NAMALWA (cell line): ENCODE measurements at regions not wholly inside any gene's neighbourhood (a gene's known extent, or its start where the extent isn't known, plus 50 kb on each side); places are given as distances from the start of the nearest gene placed in this dataset.
A peak's percentile ranks its signal among the peaks of the same experiment; 100 is the strongest.

ENCODE experiments used
- DNase-seq: peaks from one replicate; pipeline ENCODE4 v3.0.0-alpha.2; 2015; ENCODE audit warnings: low spot score

- no peak for DNase-seq
Observed at GRCh38 chr12:45549337-45549902, 180.1 kb upstream of the ARID2 start.

GRCh38 chr12:45553204-45553603, 176.3 kb upstream of the ARID2 start:
- DNase-seq, result no peak

GRCh38 chr12:45557016-45557415, 172.5 kb upstream of the ARID2 start:
- DNase-seq, result no peak

GRCh38 chr12:45558353-45558752, 171.2 kb upstream of the ARID2 start:
- DNase-seq, result no peak

- no peak for DNase-seq
Observed at GRCh38 chr12:45559537-45559936, 170.0 kb upstream of the ARID2 start.

- DNase-seq, result no peak
Observed at GRCh38 chr12:45560689-45561088, 168.8 kb upstream of the ARID2 start.

GRCh38 chr12:45561488-45561887, 168.0 kb upstream of the ARID2 start:
- DNase-seq, result no peak

GRCh38 chr12:45565590-45565989, 163.9 kb upstream of the ARID2 start:
- no peak for DNase-seq

- no peak for DNase-seq
Observed at GRCh38 chr12:45566257-45566656, 163.2 kb upstream of the ARID2 start.

GRCh38 chr12:45568808-45569207, 160.7 kb upstream of the ARID2 start:
- DNase-seq, result no peak

- no peak for DNase-seq
Observed at GRCh38 chr12:45570501-45570900, 159.0 kb upstream of the ARID2 start.

GRCh38 chr12:45572114-45572513, 157.4 kb upstream of the ARID2 start:
- no peak for DNase-seq

- DNase-seq, result no peak
Observed at GRCh38 chr12:45575417-45575816, 154.1 kb upstream of the ARID2 start.

GRCh38 chr12:45575823-45576475, 153.6 kb upstream of the ARID2 start:
- peak; percentile 17 for DNase-seq

- DNase-seq, result no peak
Observed at GRCh38 chr12:45577844-45578399, 151.6 kb upstream of the ARID2 start.

GRCh38 chr12:45580356-45580969, 149.0 kb upstream of the ARID2 start:
- no peak for DNase-seq

- no peak for DNase-seq
Observed at GRCh38 chr12:45581112-45581511, 148.4 kb upstream of the ARID2 start.

GRCh38 chr12:45582536-45582935, 147.0 kb upstream of the ARID2 start:
- DNase-seq, result no peak

GRCh38 chr12:45582986-45583659, 146.4 kb upstream of the ARID2 start:
- DNase-seq, result no peak

- no peak for DNase-seq
Observed at GRCh38 chr12:45584336-45584735, 145.2 kb upstream of the ARID2 start.

GRCh38 chr12:45585522-45586230, 143.8 kb upstream of the ARID2 start:
- DNase-seq, result no peak

- DNase-seq, result no peak
Observed at GRCh38 chr12:45586486-45586885, 143.0 kb upstream of the ARID2 start.
